GM10266 (cell line): ENCODE measurements at regions not wholly inside any gene's neighbourhood (a gene's known extent, or its start where the extent isn't known, plus 50 kb on each side); places are given as distances from the start of the nearest gene placed in this dataset.
"Not testable (repeated sequence)": the region's sequence is repeated elsewhere in the genome, so short reads cannot be mapped to it uniquely, and the experiment has no call there.

Experiments
- DNase-seq: peaks from one replicate; pipeline ENCODE4 v3.0.0; 2012; ENCODE audit errors: extremely low spot score
- CTCF ChIP-seq: IDR thresholded peaks from 2 replicates; pipeline ENCODE4 v1.5.1; 2012; ENCODE audit warnings: mild to moderate bottlenecking, low read depth; ENCODE audit not compliant: control insufficient read depth, insufficient read depth; ENCODE audit errors: missing control alignments

GRCh38 chr12:84165998-84166571, 746.5 kb downstream of the SLC6A15 start:
- no peak for DNase-seq
- TF ChIP-seq CTCF = no peak

- no peak for DNase-seq
- no peak for TF ChIP-seq CTCF
Measured at GRCh38 chr12:84161296-84161695, 751.3 kb downstream of the SLC6A15 start.

- DNase-seq = no peak
- TF ChIP-seq CTCF = no peak
Measured at GRCh38 chr12:84159260-84159659, 753.3 kb downstream of the SLC6A15 start.

- DNase-seq = no peak
- no peak for TF ChIP-seq CTCF
Measured at GRCh38 chr12:84157170-84157569, 755.4 kb downstream of the SLC6A15 start.

- DNase-seq = not testable (repeated sequence)
Measured at GRCh38 chr12:84154991-84155930, 757.3 kb downstream of the SLC6A15 start.

- not testable (repeated sequence) for DNase-seq
Measured at GRCh38 chr12:84154439-84154990, 758.1 kb downstream of the SLC6A15 start.

GRCh38 chr12:84150201-84150600, 762.4 kb downstream of the SLC6A15 start:
- no peak for TF ChIP-seq CTCF
- no peak for DNase-seq

GRCh38 chr12:84148335-84148734, 764.3 kb downstream of the SLC6A15 start:
- DNase-seq = no peak
- no peak for TF ChIP-seq CTCF
